GM18867 (cell line): ENCODE measurements at regions not wholly inside any gene's neighbourhood (a gene's known extent, or its start where the extent isn't known, plus 50 kb on each side); places are given as distances from the start of the nearest gene placed in this dataset.

Experiments used
- ATAC-seq: cut with Tn5 transposase; IDR thresholded peaks from one replicate; pipeline ENCODE4 v1.9.1; 2021; ENCODE audit warnings: mild to moderate bottlenecking, moderate library complexity; ENCODE audit not compliant: unreplicated experiment

DNA sequence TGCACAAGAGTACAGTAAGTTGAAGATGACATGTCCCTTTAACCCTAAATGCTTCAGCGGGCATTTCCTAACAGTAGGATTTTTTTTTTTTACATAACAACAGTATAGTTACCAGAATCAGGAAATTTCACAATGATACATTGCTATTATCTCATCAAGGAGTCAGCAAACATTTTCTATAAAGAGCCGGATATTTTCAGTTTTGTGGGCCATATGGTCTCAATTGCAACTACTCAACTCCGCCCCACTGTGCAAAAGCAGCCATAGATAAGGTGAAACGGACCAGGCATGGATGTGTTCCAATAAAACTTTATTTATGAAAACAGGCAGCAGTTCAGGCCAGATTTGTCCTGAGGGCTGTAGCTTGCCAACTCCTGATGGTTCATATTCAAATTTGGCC, 130.6 kb downstream of the SMAD6 start:
- no peak for ATAC-seq

DNA sequence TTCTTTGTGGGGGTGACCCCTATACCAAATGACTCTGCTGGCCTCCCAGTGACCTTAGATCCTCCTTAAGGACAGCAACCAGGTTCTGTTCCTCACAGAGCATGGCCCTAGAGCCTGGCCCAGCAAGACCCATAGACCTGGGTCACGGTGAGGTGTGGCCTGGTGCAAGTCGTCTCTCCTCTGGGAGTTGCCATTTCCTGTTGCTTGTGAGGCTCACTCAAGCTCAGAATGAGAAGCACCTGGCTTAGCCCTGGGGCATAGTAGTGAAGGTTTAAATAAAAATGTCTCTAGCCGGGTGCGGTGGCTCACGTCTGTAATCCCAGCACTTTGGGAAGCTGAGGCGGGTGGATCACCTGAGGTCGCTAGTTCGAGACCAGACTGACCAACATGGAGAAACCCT, 131.3 kb downstream of the SMAD6 start:
- ATAC-seq = no peak

DNA sequence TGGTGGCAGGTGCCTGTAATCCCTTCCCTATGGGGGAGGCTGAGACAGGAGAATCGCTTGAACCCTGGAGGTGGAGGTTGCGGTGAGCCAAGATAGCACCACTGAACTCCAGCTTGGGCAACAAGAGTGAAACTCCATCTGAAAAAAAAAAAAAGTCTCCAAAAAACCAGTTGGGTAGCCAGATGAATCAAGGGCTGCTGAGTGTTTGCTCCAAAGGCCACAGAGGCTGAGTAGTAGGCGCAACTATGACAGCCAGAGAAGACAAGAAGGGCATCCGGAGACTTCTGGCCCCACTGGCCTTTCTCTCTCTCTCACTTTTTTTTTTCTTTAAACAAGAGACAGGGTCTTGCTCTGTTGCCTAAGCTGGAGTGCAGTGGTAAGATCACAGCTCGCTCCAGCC, 131.8 kb downstream of the SMAD6 start:
- no peak for ATAC-seq

DNA sequence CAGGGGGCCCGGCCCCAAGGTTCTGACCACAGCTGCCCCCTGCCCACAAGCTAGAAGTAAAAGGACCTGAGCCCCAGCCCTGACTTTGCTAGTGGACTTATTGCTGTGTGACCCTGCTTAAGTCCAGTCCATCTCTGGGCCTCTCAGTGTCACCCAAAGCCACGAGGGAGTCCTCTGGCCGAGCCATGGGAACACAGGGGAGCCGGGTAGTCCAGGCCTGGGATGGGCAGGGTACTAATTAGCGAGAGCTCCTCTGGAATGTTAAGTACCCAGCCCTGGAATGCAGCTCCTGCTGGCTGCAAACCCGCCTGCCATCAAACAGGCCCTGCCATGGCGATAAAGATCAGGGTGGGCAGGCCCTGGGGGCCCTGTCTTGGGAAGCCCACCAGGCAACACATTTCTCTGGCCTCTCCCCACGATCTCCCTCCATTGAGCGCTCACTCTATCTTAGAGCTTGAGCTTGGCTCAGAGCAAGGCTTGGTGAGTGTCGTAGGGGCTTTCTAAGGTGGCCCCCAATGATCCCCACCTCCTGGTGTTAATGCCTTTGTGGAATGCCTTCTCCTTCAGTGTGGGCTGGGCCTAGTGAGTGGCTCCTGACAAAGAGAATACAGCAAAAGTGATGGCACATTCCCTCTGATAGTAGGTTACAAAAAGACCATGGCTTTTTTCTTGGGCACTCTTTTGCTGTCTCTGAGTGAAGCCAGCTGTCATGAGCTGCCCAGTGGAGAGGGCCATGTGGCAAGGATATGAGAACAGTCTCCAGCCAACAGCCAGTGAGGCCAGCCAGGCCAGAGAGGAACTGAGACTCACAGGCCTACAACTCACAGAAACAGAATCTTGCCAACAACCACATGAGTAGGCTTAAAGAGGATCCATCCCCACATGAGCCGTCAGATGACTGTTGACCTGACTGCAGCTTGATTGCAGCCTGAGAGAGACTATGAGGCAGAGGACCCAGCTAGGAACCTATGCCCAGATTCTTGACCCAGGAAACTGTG, 133.1 kb downstream of the SMAD6 start:
- ATAC-seq = no peak

DNA sequence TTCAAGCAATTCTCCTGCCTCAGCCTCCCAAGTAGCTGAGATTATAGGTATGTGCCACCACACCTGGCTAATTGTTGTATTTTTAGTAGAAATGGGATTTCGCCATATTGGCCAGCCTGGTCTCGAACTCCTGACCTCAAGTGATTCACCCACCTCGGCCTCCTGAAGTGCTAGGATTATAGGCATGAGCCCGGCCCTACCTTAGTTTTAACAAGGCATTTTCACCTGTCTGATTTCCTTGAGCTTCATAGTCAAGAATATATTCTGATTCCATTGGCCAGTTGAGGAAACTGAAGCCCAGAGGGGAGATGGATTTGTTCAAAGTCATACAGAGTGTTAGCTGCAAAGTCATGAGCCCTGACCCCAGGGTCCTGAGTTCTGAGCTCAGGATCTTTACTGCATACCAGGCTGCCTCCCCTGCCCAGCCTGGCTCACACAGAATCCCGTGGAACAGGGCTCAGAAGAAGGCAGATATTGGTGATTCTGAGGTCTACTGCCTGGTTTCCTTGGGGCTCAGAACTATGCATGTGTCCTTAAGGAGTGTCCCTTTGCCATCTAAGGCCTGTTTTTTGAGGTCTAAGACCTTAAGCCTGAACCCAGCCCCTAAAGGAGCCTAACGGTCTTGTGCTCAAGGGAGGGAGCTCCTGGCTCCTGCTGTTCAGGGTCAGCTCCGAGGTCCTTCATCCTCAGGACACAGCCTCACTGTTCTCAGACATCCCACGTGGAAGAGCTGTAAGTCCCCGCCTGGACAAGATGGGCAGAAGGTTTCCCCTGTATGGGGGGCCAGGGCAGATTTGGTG, 134.4 kb downstream of the SMAD6 start:
- ATAC-seq = no peak

DNA sequence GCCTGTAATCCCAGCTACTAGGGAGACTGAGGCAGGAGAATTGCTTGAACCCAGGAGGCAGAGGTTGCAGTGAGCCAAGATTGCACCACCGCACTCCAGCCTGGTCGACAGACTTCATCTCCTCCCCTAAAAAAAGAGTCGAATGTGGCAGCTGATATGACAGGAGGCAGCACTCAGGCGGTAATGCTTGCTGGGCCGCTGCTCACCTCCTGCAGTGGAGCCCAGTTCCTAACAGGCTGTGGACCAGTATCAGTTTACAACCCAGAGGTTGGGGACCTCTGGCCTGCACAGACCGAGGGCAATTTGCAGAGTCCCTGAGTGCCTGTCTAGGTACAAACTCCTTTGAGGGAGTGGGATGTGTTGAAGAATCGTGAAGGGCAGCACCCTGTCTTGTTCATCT, 136.2 kb downstream of the SMAD6 start:
- ATAC-seq = no peak

DNA sequence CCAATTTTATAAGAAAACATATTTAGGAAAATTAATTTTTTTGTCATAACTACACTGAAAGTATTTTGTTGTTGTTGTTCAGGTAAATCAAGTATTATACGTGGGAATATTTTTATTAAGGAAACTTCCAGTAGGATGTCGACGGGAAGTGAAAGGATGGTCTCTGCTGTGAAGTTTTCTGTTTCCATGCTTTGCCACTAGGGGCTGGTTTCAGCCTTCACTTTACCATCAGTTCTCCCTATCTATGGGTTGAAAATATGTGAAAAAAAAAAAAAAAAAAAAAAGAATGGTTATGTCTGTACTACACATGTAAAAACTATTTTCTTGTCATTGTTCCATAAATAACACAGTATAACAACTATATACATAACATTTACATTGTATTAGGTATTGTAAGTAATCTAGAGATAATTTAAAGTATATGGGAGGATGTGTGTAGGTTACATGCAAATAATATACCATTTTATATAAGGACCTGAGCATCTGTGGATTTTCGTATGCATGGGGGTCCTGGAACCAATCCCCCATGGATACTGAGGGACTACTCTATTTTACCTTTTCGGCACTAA, 136.7 kb downstream of the SMAD6 start:
- no peak for ATAC-seq

DNA sequence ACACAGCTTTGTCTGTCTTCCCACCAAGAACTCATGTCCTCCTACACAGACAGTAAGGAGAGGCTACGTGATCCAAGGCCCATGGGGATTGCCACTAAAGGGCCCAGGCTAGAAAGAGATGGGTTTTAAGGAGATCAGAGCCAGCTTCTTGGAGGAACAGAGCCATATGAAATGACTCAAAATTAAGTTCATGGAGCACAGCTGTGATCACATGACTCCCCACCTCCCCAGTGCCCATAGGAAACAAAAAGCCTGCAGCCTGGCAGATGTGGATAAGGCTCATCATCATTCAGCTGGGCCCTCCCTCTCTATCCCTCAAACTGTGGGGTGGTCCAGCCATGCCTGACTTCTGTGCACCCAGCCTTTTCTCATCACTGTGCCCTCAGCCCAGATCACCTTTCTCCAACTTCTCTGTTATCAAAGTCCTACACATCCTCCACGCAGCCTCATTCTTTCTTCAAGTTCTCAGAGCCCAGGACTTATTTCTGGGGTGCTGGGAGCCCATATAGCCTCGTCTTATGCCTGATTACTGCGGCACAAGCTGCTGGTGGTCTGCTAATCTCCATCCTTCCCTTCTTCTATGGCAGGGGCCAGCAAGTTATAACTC, 137.6 kb downstream of the SMAD6 start:
- no peak for ATAC-seq

DNA sequence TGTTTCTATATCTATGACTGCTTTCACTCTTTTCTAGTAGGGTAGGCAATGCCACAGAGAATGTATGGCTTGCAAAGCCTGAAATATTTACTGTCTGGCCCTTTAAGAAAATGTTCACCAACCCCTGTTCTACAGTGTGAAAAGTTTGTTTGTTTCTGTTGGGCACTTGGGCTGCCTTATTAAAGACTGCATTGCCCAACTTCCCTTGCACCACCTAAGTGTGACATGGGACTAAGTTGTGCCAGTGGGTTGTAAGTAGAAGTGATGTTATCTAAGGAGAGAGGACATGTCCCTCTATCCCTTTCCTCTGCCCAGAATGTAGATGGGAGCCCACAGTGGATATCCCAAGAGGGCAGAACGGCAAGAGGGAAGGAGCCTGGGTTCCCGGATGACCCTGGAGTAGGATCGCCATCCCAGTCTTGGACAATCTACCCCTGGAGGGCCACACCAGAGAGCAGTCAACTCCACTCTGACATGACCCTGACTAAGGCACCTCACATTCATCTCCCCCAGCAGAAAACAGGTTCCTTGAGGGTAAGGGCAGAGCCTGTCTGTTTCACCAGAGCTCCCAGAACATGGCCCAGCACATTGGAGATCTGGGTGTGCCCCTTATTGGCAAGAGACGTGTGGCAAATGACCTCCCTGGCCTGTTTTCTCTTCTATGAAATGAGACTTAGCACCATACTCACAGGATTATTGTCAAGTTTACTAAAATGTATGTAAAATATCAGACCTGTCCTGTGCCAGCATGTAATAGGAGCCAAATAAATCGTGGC, 138.8 kb downstream of the SMAD6 start:
- no peak for ATAC-seq

DNA sequence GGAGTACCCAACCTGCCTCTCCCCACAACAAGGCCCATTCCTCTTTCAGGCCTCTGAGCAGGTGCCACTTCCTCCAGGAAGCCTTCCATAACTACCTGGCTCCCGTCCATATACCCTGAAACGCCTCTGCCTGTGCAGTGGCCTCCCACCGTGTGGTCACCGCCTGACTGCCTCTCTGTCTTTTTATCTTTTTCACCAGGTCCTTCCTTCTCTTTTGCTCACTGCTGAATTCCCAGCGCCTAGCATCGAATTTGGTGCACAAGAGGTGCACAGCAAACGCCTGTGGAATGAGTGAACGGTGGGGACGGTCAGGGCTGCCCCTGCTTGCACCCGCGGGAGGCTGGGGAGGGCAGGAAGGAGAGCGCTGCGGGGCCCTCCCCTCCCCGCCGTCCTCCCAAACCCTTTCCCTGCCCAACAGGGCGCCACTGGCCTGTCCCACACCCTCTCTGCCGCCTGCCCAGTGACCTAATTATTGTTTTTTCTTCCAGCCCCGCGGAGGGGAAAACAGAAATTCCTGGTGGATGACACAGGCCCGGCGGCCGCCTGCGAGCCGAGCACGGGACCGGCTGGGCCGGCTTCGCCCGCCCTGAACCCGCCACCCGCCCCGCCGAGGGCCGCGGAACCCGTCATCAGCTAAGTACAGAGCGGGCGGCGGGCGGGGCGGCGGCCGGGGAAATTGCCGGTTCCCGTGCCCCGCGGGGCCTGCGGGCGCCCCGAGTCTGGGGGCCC, 140.1 kb downstream of the SMAD6 start:
- no peak for ATAC-seq

DNA sequence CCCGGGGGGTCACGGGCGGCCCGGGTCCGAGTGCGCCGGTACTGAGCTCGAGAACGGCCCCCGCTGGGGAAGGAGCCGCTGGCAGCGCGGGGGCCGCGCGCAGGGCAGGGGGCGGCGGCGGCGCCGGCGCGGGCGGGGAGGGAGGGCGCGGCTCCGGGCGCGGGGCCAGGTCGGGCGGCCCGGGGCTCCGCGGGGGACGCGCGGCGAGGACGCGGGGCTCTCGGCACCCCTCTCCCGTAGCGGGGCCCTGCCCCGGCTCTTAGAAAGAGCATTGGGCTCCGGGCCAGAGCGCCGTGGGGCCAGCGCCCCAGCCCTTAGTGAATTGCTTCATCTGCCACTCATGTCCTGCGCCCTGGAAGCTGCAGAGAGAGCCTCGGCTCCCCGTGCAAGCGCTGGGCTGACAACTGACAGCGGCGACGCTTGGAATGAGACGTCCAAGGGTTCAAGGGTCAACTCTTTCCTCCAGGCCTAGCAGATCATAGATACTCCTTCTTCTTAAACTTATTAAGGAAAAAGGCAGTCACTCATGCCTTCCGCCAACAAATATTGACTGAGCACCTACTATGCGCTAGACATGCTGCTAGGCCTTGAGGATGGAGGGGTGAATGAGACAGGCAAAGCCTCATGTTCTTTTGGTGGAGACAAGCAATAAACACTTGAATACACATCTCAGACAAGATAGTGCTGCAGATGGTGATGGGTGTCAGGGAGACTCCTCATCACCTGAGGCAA, 140.8 kb downstream of the SMAD6 start:
- no peak for ATAC-seq

DNA sequence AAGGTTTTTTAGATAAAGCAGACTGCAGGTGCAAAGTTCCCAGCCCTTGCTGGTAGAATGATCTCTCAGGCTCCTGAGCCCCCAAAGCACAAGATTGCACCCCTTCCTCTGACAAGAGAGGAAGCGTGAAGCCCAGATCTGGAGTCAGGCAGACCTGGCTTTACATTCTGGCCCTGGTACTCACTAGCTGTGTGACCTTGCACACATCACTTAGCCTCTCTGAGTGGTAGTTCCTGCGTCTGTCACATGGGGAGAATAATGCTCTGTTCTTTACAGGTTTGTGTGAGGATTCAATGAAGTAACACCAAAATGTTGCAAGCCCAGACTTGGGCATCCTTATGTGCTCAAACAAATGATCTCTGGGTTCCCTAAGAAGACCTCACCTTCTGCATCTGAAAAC, 141.5 kb downstream of the SMAD6 start:
- no peak for ATAC-seq

DNA sequence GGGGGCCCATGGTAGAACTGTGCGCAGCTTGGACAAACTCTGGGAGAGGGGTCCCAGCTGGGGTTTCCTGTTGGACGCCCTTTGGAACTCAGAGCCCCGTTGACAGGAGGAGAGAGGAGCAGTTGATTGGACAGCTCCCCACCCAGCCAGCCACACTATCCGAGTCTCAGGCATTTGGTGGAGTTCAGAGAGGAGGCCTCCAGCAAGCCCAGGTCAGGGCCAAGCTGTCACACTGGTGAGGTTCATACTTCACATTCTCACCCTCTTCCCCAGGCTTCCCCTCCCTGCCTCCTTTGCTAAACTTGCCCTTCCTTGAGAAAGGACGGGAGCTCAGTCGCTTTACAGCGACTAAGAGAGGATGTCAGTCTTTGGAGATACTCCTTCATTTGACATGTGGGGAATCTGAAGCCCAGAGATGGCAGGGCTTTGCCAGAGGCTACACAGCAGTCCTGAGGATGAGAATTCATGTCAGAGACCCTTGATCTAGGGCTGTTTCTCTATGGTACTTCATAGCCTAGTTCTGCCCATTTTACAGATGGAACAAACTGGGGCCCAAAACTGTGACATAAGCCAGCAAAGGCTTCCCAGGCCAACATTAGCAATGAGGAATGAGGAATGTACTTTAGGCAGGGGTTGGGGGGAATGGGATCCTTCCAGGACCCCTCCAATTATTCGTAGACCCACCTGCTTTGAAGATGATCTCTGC, 142.2 kb downstream of the SMAD6 start:
- ATAC-seq = no peak

DNA sequence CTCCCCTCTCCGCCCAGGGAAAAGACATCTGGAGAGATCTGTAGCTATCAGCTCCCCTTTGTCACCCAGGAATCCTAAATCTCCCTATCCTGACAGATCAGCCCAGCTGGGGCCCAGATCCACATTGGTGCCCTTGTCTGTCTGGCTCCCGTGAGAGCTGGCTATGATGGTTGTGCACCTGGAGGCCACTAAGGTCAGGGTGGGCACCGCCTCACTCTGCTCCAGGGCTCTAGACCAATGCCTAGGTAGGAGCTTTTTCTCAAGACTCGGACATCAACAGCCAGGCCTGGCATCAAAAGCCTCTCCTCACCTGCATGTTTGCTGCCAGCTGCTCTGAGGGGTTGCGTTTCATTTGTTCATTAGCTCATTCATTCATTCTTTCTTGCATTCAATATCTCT, 142.7 kb downstream of the SMAD6 start:
- ATAC-seq = no peak

DNA sequence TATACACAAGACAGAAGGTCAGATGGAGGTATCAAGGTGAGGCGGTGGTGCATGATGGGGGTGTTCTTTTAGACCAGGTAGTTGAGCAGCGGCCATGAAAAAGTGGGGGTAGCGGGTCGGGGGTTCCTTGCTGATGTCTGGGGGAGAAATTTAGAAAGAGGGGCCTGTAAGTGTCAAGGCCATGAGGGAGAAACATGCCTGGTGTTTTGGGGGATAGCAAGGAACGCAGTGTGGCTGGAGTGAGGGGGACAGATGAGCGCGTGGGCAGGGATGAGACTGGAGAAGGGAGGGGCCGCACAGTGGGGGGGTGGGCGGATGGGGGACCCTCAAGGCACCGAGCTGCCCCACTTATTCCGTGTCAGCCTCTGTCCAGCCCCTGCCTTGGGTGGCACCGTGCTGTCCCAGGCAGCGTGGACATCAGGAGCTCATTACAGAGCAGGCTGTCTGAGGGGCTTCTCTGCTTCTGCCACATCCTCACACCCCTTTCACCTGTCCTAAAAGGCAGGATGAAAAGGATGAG, 143.3 kb downstream of the SMAD6 start:
- ATAC-seq = no peak

DNA sequence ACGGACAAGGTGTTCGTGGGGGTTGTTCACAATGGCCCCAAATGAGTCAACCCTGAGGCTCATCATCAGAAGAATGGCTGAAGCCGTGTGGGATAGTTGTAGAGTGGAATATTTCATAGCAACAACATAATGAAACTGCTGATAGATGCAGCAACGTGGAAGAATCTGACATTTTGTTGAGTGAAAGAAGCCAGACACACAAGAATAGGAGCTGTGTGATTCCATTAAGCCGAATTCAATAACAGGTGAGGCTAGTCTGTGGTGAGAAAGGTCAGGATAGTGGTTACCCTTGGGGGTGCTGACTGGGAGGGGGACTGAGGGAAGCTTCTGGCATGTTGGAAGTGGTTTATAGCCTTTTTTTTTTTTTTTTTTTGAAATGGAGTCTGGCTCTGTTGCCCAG, 144.0 kb downstream of the SMAD6 start:
- ATAC-seq = no peak

DNA sequence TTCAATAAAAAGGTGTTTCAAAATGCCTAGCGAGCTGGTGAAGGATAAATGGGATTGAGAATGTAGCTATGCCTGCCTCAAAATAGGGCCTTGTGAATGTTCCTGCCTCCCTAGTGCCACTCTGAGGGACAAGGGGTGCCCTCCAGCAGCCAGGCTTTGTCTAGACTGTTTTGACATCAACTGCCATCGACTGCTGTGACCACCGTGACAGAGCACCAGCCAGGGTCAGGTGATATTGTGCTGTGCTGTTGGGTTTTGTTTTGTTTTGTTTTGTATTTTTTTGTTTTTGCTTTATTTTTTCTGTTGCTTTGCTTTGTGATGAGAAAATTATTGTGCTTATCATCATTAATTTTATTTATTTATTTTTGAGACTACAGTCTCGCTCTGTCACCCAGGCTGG, 144.8 kb downstream of the SMAD6 start:
- ATAC-seq = no peak

DNA sequence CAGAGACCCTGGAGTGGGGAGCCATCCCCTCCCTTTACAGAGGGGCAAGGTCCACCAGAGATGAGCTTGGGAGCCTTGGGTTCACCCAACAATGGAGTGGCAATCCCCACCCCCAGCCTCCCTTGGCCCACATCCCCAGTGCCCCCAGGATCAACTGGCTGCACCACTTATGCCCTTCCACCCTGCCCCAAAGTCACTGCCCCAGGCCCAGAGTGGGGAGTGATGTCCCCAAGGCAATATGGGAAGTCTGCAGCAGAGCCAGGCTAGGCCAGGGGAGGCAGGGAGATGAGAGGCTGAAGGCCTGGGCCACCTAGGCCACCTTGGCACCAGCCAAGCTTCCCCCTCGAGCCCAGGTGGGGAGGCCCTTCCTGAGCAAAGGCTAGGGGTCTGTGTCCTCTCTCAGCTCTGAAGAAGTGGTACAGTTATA, 145.5 kb downstream of the SMAD6 start:
- no peak for ATAC-seq
